ENCODE measurements at regions not wholly inside any gene's neighbourhood (a gene's known extent, or its start where the extent isn't known, plus 50 kb on each side); places are given as distances from the start of the nearest gene placed in this dataset.
A peak's percentile ranks its signal among the peaks of the same experiment; 100 is the strongest.

DNA sequence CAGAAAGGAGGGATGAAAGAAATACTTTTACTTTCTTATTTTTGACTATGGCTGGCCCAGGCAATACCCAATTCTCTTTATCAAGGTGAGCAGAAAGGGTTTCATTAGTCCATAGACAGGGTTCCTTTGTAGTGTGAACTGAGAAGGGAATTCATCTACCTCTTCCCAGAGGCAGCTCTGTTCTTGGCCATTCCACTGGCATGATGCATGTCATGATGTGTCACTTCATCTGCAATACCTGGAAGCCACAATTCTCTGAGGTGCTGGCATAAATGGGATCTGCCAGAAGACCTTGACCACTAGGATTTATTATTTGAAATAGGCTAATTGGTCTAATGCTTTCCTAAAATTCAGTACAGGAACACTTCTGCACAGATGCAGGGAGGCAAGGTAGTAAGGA is 542.8 kb downstream of the RFC3 start:
- Histone ChIP-seq H3K9me3 (ENCODE audit: control insufficient read depth, insufficient read depth, low read length) (no peaks in the 10 kb centered on the region), H3K27ac (ENCODE audit: low read depth, low read length) (no peak overlapping the region), H3K4me3 (ENCODE audit: low read depth, low read length) (no peak overlapping the region), H3K4me1 (ENCODE audit: control insufficient read depth, insufficient read depth, low read length) (no peaks in the 10 kb centered on the region), H3K27me3 (ENCODE audit: control insufficient read depth, insufficient read depth, low read length) (no peaks in the 10 kb centered on the region), H3K36me3 (ENCODE audit: control insufficient read depth, insufficient read depth, low read length) (no peaks in the 10 kb centered on the region)
- DNase-seq (ENCODE audit: low read depth in 4 of 6, low spot score in 6 of 6) = no peak

DNA sequence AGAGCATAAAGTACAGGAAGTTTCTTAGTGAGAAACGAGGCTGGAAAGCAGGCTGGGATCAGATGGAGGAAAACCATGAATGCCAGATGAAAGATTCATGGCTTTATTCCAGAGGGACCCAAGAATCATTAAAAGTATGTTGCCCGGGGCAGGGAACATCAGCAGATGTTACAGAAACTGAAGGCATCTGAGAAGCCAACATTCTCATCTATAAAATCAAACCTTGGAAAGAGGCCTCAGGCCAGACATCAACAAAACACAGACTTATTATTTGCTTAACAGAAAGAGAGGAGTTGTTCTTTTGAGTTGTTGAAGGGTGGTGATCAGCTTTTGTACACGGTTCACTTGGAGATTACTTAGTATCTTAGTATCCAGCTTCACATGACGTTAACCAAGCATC is 543.6 kb downstream of the RFC3 start:
- no peak for DNase-seq (ENCODE audit: low read depth in 4 of 6, low spot score in 6 of 6)
- 45% methylated on average over 1 of the region's 4 CpGs for WGBS (ENCODE audit: insufficient coverage)
- no peak overlapping the region for H3K4me3 ChIP-seq (ENCODE audit: low read depth, low read length)
- H3K4me1 ChIP-seq (ENCODE audit: control insufficient read depth, insufficient read depth, low read length) = no peaks in the 10 kb centered on the region
- H3K27ac ChIP-seq (ENCODE audit: low read depth, low read length) = no peak overlapping the region
- no peaks in the 10 kb centered on the region for H3K27me3 ChIP-seq (ENCODE audit: control insufficient read depth, insufficient read depth, low read length)
- H3K36me3 ChIP-seq (ENCODE audit: control insufficient read depth, insufficient read depth, low read length) = no peaks in the 10 kb centered on the region
- H3K9me3 ChIP-seq (ENCODE audit: control insufficient read depth, insufficient read depth, low read length) = no peaks in the 10 kb centered on the region

DNA sequence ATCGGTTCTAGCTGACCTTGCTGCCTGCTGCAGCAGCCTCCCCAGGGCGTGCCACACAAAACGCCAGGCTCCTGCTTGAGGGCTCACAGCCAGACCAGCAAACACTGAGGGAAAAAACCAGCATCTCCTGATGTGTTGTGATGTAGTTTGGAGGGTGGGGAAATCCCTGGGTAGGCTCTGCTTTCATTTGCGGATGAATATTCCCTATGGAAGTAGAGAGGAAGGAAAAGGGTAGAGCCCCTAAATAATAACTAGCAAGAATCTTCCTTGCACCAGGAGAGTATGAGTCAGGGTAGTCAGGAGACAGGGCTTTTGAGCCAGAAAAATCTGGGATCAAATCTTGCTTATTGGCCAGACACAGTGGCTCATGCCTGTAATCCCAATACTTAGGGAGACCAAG is 545.3 kb downstream of the RFC3 start:
- no peaks in the 10 kb centered on the region for H3K27me3 ChIP-seq (ENCODE audit: control insufficient read depth, insufficient read depth, low read length)
- 88% methylated on average over 2 of the region's 4 CpGs for WGBS (ENCODE audit: insufficient coverage)
- H3K27ac ChIP-seq (ENCODE audit: low read depth, low read length) = no peak overlapping the region
- no peak overlapping the region for H3K4me3 ChIP-seq (ENCODE audit: low read depth, low read length)
- no peak for DNase-seq (ENCODE audit: low read depth in 4 of 6, low spot score in 6 of 6)
- no peaks in the 10 kb centered on the region for H3K9me3 ChIP-seq (ENCODE audit: control insufficient read depth, insufficient read depth, low read length)
- H3K36me3 ChIP-seq (ENCODE audit: control insufficient read depth, insufficient read depth, low read length) = no peaks in the 10 kb centered on the region
- no peaks in the 10 kb centered on the region for H3K4me1 ChIP-seq (ENCODE audit: control insufficient read depth, insufficient read depth, low read length)

DNA sequence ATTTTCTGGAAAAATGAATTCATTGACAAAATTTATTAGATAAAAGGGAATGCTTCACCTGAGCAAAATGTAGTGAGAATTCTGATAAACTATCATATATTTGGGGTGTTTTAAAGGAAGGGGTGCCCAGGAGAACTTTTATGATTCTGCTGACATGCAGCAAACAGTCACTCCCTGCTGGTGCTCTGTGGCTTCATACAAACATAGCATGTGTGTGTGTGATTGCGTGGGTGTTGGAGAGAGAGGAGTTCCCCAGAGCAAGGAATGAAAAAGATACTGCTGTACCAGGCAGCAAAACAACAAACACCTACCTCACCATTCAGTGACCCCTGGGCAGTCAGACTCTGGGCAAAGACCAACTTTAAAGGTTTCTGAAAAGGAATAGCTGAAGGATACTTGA is 546.7 kb downstream of the RFC3 start:
- no CpG with 5 or more reads among the region's 1 CpG for WGBS (ENCODE audit: insufficient coverage)
- H3K4me3 ChIP-seq (ENCODE audit: low read depth, low read length) = no peak overlapping the region
- no peak for DNase-seq (ENCODE audit: low read depth in 4 of 6, low spot score in 6 of 6)
- H3K4me1 ChIP-seq (ENCODE audit: control insufficient read depth, insufficient read depth, low read length) = no peaks in the 10 kb centered on the region
- no peak overlapping the region for H3K27ac ChIP-seq (ENCODE audit: low read depth, low read length)
- no peaks in the 10 kb centered on the region for H3K9me3 ChIP-seq (ENCODE audit: control insufficient read depth, insufficient read depth, low read length)
- no peaks in the 10 kb centered on the region for H3K27me3 ChIP-seq (ENCODE audit: control insufficient read depth, insufficient read depth, low read length)
- no peaks in the 10 kb centered on the region for H3K36me3 ChIP-seq (ENCODE audit: control insufficient read depth, insufficient read depth, low read length)

DNA sequence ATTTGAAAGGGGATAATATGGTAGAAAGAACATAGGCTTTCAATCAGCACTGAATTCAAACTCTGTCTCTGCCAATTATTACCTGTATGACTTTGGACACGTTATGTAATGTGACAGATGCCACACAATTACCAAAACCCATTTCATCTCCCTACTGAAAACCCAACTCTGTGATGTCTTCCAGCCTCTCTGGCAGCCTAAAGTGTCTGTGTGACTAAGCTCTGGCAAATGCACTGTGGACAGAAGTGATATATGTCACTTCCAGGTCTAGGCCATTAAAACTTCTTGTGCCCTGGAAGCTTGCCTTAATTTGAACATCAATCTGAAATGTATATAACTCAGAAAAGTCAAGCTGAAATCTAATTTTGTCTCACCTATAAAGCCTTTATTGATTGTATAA is 552.0 kb downstream of the RFC3 start:
- no peaks in the 10 kb centered on the region for H3K27me3 ChIP-seq (ENCODE audit: control insufficient read depth, insufficient read depth, low read length)
- DNase-seq (ENCODE audit: low read depth in 4 of 6, low spot score in 6 of 6) = peak in 1 of 6 donors; percentile 40
- no peaks in the 10 kb centered on the region for H3K36me3 ChIP-seq (ENCODE audit: control insufficient read depth, insufficient read depth, low read length)
- no peak overlapping the region for H3K4me3 ChIP-seq (ENCODE audit: low read depth, low read length)
- no peak overlapping the region for H3K27ac ChIP-seq (ENCODE audit: low read depth, low read length)
- H3K9me3 ChIP-seq (ENCODE audit: control insufficient read depth, insufficient read depth, low read length) = no peaks in the 10 kb centered on the region
- WGBS (ENCODE audit: insufficient coverage) = no CpG with 5 or more reads among the region's 1 CpG
- no peaks in the 10 kb centered on the region for H3K4me1 ChIP-seq (ENCODE audit: control insufficient read depth, insufficient read depth, low read length)

DNA sequence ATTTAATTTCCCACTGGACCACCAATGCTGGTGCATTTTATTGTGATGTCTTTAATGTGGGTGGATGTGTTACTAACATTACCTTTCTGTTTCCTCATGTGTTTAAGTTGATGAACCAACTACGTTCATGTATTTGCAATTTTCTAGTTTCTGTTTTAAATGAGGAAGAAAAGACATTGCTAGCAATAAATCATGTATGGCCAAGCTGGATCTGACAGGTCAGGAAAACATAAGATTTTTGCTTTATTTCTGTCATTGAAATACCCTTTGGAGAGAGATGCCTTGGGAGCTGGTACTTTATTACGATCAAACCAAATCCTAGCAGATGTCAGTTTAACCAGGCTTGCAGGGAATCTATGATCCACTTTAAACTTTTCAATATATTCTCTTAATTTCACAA is 553.2 kb downstream of the RFC3 start:
- Histone ChIP-seq H3K4me1 (ENCODE audit: control insufficient read depth, insufficient read depth, low read length) (no peaks in the 10 kb centered on the region), H3K4me3 (ENCODE audit: low read depth, low read length) (no peak overlapping the region), H3K27me3 (ENCODE audit: control insufficient read depth, insufficient read depth, low read length) (no peaks in the 10 kb centered on the region), H3K36me3 (ENCODE audit: control insufficient read depth, insufficient read depth, low read length) (no peaks in the 10 kb centered on the region), H3K27ac (ENCODE audit: low read depth, low read length) (no peak overlapping the region), H3K9me3 (ENCODE audit: control insufficient read depth, insufficient read depth, low read length) (no peaks in the 10 kb centered on the region)
- no peak for DNase-seq (ENCODE audit: low read depth in 4 of 6, low spot score in 6 of 6)
- no CpG with 5 or more reads among the region's 2 CpGs for WGBS (ENCODE audit: insufficient coverage)

DNA sequence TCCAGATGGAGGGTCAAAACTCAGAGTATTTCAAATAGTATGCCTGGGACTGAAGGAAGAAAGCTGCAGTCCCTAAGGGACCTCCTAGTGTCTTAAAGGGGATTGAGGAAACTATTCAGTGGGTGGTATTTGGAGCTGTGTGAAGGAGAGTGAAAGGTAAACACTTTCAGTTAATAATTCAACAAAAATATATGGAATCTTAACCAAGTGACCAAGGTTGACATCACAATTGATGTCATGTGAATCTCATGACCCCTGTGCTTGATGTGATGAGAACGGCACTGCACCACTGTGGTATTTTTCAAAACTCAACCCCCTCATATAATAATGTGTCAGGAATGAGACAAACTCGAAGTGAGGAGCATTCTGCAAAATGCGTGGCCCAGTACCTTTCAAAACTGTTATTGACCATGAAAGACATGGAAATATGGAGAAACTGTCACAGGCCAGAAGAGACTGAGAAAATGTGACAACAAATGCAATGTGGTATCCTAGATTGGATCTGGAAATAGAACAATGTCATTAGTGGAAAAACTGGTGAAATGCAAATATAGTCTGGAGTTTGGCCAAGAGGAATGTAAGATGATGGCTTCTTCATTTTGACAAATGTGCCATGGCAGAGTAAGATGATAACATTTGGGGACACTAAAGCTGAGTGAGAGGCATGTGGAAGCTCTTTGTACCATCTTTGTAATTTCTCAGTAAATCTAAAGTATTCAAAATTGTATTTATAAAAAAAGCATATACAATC is 553.9 kb downstream of the RFC3 start:
- Histone ChIP-seq H3K27ac (ENCODE audit: low read depth, low read length) (no peak overlapping the region), H3K36me3 (ENCODE audit: control insufficient read depth, insufficient read depth, low read length) (no peaks in the 10 kb centered on the region), H3K4me3 (ENCODE audit: low read depth, low read length) (no peak overlapping the region), H3K9me3 (ENCODE audit: control insufficient read depth, insufficient read depth, low read length) (no peaks in the 10 kb centered on the region), H3K4me1 (ENCODE audit: control insufficient read depth, insufficient read depth, low read length) (no peaks in the 10 kb centered on the region), H3K27me3 (ENCODE audit: control insufficient read depth, insufficient read depth, low read length) (no peaks in the 10 kb centered on the region)
- peak in 1 of 6 donors; percentile 56 for DNase-seq (ENCODE audit: low read depth in 4 of 6, low spot score in 6 of 6)
- WGBS (ENCODE audit: insufficient coverage) = 100% methylated on average over 1 of the region's 3 CpGs

DNA sequence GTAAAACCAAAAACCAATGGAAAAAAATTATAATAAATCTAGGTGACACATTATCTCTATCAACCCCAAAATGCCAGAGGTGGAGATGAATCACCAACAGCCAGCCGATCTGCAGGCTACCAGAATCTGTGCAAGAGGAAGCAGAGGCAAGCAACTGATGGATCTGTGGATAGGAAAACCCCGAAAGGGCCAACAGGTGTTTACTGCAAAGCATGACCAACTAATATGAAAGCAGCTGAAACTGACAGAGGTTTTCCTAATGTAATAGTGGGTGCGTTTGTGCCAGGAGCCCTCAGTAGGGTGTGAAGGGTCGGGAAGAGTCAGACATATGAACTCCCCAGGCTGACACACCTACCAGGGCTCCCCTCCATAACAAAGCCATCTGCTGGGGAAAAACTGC is 554.6 kb downstream of the RFC3 start:
- no peak overlapping the region for H3K4me3 ChIP-seq (ENCODE audit: low read depth, low read length)
- no peak overlapping the region for H3K27ac ChIP-seq (ENCODE audit: low read depth, low read length)
- 90% methylated on average over 2 of the region's 4 CpGs for WGBS (ENCODE audit: insufficient coverage)
- DNase-seq (ENCODE audit: low read depth in 4 of 6, low spot score in 6 of 6) = no peak
- H3K27me3 ChIP-seq (ENCODE audit: control insufficient read depth, insufficient read depth, low read length) = no peaks in the 10 kb centered on the region
- H3K4me1 ChIP-seq (ENCODE audit: control insufficient read depth, insufficient read depth, low read length) = no peaks in the 10 kb centered on the region
- H3K9me3 ChIP-seq (ENCODE audit: control insufficient read depth, insufficient read depth, low read length) = no peaks in the 10 kb centered on the region
- H3K36me3 ChIP-seq (ENCODE audit: control insufficient read depth, insufficient read depth, low read length) = no peaks in the 10 kb centered on the region

DNA sequence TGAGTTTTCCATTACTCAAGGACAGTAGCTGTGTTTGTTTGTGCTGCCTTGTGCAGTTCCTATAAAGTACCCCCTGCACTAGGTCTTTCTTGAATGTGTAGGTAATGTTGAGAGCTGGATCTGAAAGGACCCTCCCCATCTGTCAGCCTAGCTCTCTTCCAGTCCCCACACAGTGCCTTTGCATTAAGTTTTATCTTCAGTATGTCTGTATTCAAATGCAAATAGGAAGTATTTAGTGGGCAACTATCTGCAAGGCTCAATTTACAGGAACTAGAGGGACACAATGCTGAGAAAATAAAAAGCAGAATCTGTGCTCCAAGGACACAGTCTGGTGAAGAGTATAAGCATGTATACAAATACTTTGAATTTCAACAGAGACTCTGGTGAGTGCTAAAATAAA is 558.5 kb downstream of the RFC3 start:
- DNase-seq (ENCODE audit: low read depth in 4 of 6, low spot score in 6 of 6) = no peak
- Histone ChIP-seq H3K4me3 (ENCODE audit: low read depth, low read length) (no peak overlapping the region), H3K4me1 (ENCODE audit: control insufficient read depth, insufficient read depth, low read length) (no peaks in the 10 kb centered on the region), H3K27me3 (ENCODE audit: control insufficient read depth, insufficient read depth, low read length) (no peaks in the 10 kb centered on the region), H3K9me3 (ENCODE audit: control insufficient read depth, insufficient read depth, low read length) (no peaks in the 10 kb centered on the region), H3K36me3 (ENCODE audit: control insufficient read depth, insufficient read depth, low read length) (no peaks in the 10 kb centered on the region), H3K27ac (ENCODE audit: low read depth, low read length) (no peak overlapping the region)

DNA sequence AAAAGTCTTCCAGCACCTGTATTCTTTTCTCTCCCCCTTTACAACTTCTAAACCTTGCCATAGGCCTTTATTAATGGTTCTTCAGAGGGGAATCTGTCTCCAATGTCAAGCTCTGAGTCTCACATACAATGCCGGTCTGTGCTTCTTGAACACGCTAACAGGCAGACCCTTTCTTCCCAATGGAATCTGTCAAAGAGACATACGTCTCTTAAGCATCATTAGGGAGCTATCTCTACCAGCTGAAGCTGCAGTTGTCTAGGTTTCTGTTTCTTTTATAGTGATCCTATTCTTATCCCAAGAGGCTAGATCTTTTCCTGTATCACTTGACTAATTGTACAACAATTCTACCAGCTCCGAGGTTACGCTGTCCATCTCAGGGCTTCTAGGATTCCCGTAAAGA is 560.8 kb upstream of the NBEA start:
- no peak overlapping the region for H3K27ac ChIP-seq (ENCODE audit: low read depth, low read length)
- H3K4me1 ChIP-seq (ENCODE audit: control insufficient read depth, insufficient read depth, low read length) = no peaks in the 10 kb centered on the region
- H3K27me3 ChIP-seq (ENCODE audit: control insufficient read depth, insufficient read depth, low read length) = no peaks in the 10 kb centered on the region
- no peaks in the 10 kb centered on the region for H3K36me3 ChIP-seq (ENCODE audit: control insufficient read depth, insufficient read depth, low read length)
- no peak overlapping the region for H3K4me3 ChIP-seq (ENCODE audit: low read depth, low read length)
- no peaks in the 10 kb centered on the region for H3K9me3 ChIP-seq (ENCODE audit: control insufficient read depth, insufficient read depth, low read length)
- WGBS (ENCODE audit: insufficient coverage) = no CpG with 5 or more reads among the region's 6 CpGs
- DNase-seq (ENCODE audit: low read depth in 4 of 6, low spot score in 6 of 6) = peak in 3 of 6 donors; percentile 3 to 72 (median 41)

All from spinal cord (tissue), 9 donors.